ENCODE measurements at regions not wholly inside any gene's neighbourhood (a gene's known extent, or its start where the extent isn't known, plus 50 kb on each side); places are given as distances from the start of the nearest gene placed in this dataset.

- no peak for TF ChIP-seq CBX3 (IDR thresholded peaks at IDR 0.05; ENCODE audit: low read depth)
- TF ChIP-seq SRF (IDR thresholded peaks at IDR 0.05; ENCODE audit: low read depth), result no peak
These were observed 326.0 kb upstream of the NPSR1 start (continued) for GRCh38 chr7:34332006-34332405.

GRCh38 chr7:34333184-34333583 is 324.8 kb upstream of the NPSR1 start:
- H3K27me3 ChIP-seq (ENCODE audit: insufficient read depth, low read length), result no peaks in the 10 kb centered on the region
- no peaks in the 10 kb centered on the region for H3K4me1 ChIP-seq (ENCODE audit: control insufficient read depth in 1 of 2, insufficient read depth in 2 of 2, low read length in 2 of 2)
- no peak overlapping the region for H3K27ac ChIP-seq (ENCODE audit: low read depth, low read length)
- POLR2A ChIA-PET, result no interaction called here
- H3K4me3 ChIP-seq (replicated peaks in 1 of 2; ENCODE audit: low read depth in 1 of 2, low read length in 2 of 2), result no peak overlapping the region
- TF ChIP-seq POLR2AphosphoS5 (IDR thresholded peaks at IDR 0.05; ENCODE audit: low read depth, low read length), result no peak
- TF ChIP-seq FOSL1 (IDR thresholded peaks at IDR 0.05; ENCODE audit: low read depth), result no peak
- TF ChIP-seq MAX (IDR thresholded peaks at IDR 0.05), result no peak
- TF ChIP-seq ELF1 (IDR thresholded peaks at IDR 0.05; ENCODE audit: borderline replicate concordance, low read depth), result no peak
- TF ChIP-seq SRF (IDR thresholded peaks at IDR 0.05; ENCODE audit: low read depth), result no peak
- TF ChIP-seq RAD21 (IDR thresholded peaks at IDR 0.05; ENCODE audit: low read depth), result no peak
- TF ChIP-seq JUND (IDR thresholded peaks at IDR 0.05), result no peak
- no peak for TF ChIP-seq ZNF274 (IDR thresholded peaks at IDR 0.05; ENCODE audit: low read depth, low read length)
- TF ChIP-seq ATF3 (IDR thresholded peaks at IDR 0.05), result no peak
- no peak for TF ChIP-seq REST (IDR thresholded peaks at IDR 0.05; ENCODE audit: low read depth)
- TF ChIP-seq SIN3A (IDR thresholded peaks at IDR 0.05; ENCODE audit: low read depth), result no peak
- no peak for TF ChIP-seq EZH2phosphoT487 (IDR thresholded peaks at IDR 0.05; ENCODE audit: borderline replicate concordance)
- H3K36me3 ChIP-seq (ENCODE audit: control insufficient read depth in 1 of 2, insufficient read depth in 2 of 2, low read length in 2 of 2), result no peaks in the 10 kb centered on the region
- ATAC-seq (no peak), DNase-seq (ENCODE audit: low read depth, low spot score) (no peak)
- H3K4me2 ChIP-seq (ENCODE audit: low read length), result no peak overlapping the region
- H3K9me2 ChIP-seq (ENCODE audit: insufficient read depth), result no peaks in the 10 kb centered on the region
- H4K20me1 ChIP-seq (ENCODE audit: insufficient read depth), result no peaks in the 10 kb centered on the region
- intact Hi-C loops (cut with micrococcal nuclease), result no loop called here
- RAD21 ChIA-PET (ENCODE audit: low non-redundant PET in 1 of 2, low total read pairs in 2 of 2, uncharacterized antibody in 2 of 2, unreplicated experiment in 2 of 2), result no interaction called here
- no peak overlapping the region for H3K9ac ChIP-seq (ENCODE audit: low read length)
- CTCF ChIA-PET, result no interaction called here
- no TSS peak for BruUV-seq (replicated peaks)
- no peaks in the 10 kb centered on the region for H3K79me2 ChIP-seq (ENCODE audit: insufficient read depth, low read length)
- H3K9me3 ChIP-seq (ENCODE audit: control insufficient read depth in 1 of 2, insufficient read depth in 1 of 2, low read depth in 1 of 2, low read length in 2 of 2), result no peaks in the 10 kb centered on the region
- H2AFZ ChIP-seq (ENCODE audit: low read depth, low read length, poor library complexity, severe bottlenecking), result no peak overlapping the region
